ENCODE measurements at regions not wholly inside any gene's neighbourhood (a gene's known extent, or its start where the extent isn't known, plus 50 kb on each side); places are given as distances from the start of the nearest gene placed in this dataset.

DNA sequence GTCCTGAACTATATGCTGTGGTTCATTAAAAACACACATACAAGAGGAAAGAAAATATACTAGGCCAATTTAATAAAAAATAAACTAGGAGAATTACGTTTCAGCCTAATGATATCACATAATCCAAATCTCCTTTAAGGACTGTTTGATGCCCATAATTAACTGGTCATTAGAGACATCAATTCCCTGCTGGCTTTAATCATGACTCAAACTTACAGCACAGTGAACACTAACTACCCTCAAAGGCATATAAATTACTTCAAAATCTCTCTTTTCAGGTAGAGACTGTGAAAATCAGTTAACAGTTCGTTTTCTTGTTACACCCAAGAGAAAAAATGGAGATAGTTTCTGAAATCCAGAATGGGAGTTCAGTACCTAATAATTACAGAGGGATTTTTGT lies 567.4 kb downstream of the CBLN2 start:
- Histone ChIP-seq H3K79me2 (ENCODE audit: low read length) (no peaks in the 10 kb centered on the region), H3K4me3 (ENCODE audit: low read length) (no peak overlapping the region), H4K20me1 (ENCODE audit: insufficient read depth, low read length) (no peaks in the 10 kb centered on the region), H2AFZ (ENCODE audit: low read length) (no peak overlapping the region), H3K36me3 (replicated peaks; ENCODE audit: insufficient read depth, low read length) (no peaks in the 10 kb centered on the region), H3K27ac (ENCODE audit: low read length) (no peak overlapping the region), H3K4me1 (ENCODE audit: low read length) (no peaks in the 10 kb centered on the region), H3K9ac (ENCODE audit: low read length) (no peak overlapping the region), H3F3A (ENCODE audit: insufficient read depth, low read length) (no peaks in the 10 kb centered on the region), H3K4me2 (ENCODE audit: low read depth, low read length) (no peak overlapping the region), H3K9me3 (replicated peaks; ENCODE audit: insufficient read depth, low read length) (no peaks in the 10 kb centered on the region), H3K27me3 (replicated peaks; ENCODE audit: insufficient read depth, low read length) (no peaks in the 10 kb centered on the region), H3K9me2 (replicated peaks; ENCODE audit: insufficient read depth, low read length) (no peaks in the 10 kb centered on the region)
- no peak for DNase-seq
- TF ChIP-seq, protein P1, sequence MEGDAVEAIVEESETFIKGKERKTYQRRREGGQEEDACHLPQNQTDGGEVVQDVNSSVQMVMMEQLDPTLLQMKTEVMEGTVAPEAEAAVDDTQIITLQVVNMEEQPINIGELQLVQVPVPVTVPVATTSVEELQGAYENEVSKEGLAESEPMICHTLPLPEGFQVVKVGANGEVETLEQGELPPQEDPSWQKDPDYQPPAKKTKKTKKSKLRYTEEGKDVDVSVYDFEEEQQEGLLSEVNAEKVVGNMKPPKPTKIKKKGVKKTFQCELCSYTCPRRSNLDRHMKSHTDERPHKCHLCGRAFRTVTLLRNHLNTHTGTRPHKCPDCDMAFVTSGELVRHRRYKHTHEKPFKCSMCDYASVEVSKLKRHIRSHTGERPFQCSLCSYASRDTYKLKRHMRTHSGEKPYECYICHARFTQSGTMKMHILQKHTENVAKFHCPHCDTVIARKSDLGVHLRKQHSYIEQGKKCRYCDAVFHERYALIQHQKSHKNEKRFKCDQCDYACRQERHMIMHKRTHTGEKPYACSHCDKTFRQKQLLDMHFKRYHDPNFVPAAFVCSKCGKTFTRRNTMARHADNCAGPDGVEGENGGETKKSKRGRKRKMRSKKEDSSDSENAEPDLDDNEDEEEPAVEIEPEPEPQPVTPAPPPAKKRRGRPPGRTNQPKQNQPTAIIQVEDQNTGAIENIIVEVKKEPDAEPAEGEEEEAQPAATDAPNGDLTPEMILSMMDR (IDR thresholded peaks at IDR 0.05; ENCODE audit: low read length) = no peak
- TF ChIP-seq EZH2 (optimal IDR thresholded peaks at IDR 0.05; ENCODE audit: low read depth, low read length) = no peak
- no peak for TF ChIP-seq EZH2phosphoT487 (IDR thresholded peaks at IDR 0.05; ENCODE audit: low read length)

DNA sequence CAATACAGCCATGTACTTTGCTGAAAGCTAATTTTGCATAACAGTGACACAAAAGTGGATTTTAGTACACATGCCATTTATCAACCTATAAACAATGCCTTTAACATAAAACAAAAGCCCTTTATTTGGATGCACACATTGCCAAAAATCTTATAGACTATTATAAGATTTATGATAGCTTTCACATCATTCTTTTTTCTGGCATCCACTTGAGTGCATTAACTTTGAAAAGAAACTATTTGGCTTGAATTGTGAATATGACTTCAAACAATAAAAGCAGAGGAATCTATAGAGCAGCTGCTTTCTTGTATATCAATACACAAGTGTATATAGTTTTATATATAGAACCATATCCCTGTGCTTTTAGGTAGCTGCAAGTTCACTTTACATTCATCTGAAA lies 577.4 kb downstream of the CBLN2 start:
- Histone ChIP-seq H3K4me1 (ENCODE audit: low read length) (no peaks in the 10 kb centered on the region), H3K27ac (ENCODE audit: low read length) (no peak overlapping the region), H3K79me2 (ENCODE audit: low read length) (no peaks in the 10 kb centered on the region), H3K36me3 (replicated peaks; ENCODE audit: insufficient read depth, low read length) (no peaks in the 10 kb centered on the region), H3K9ac (ENCODE audit: low read length) (no peak overlapping the region), H3F3A (ENCODE audit: insufficient read depth, low read length) (no peaks in the 10 kb centered on the region), H3K9me3 (replicated peaks; ENCODE audit: insufficient read depth, low read length) (no peaks in the 10 kb centered on the region), H3K4me3 (ENCODE audit: low read length) (no peak overlapping the region), H4K20me1 (ENCODE audit: insufficient read depth, low read length) (no peaks in the 10 kb centered on the region), H3K9me2 (replicated peaks; ENCODE audit: insufficient read depth, low read length) (no peaks in the 10 kb centered on the region), H2AFZ (ENCODE audit: low read length) (no peak overlapping the region), H3K4me2 (ENCODE audit: low read depth, low read length) (no peak overlapping the region), H3K27me3 (replicated peaks; ENCODE audit: insufficient read depth, low read length) (no peaks in the 10 kb centered on the region)
- no peak for DNase-seq
- TF ChIP-seq, protein P1 (IDR thresholded peaks at IDR 0.05; ENCODE audit: low read length) = no peak
- TF ChIP-seq EZH2 (optimal IDR thresholded peaks at IDR 0.05; ENCODE audit: low read depth, low read length) (no peak), EZH2phosphoT487 (IDR thresholded peaks at IDR 0.05; ENCODE audit: low read length) (no peak)

GRCh38 chr18:71958605-71959004 lies 585.5 kb downstream of the CBLN2 start:
- no peaks in the 10 kb centered on the region for H3K4me1 ChIP-seq (ENCODE audit: low read length)
- DNase-seq = no peak
- no peaks in the 10 kb centered on the region for H3K9me3 ChIP-seq (replicated peaks; ENCODE audit: insufficient read depth, low read length)
- no peaks in the 10 kb centered on the region for H3K9me2 ChIP-seq (replicated peaks; ENCODE audit: insufficient read depth, low read length)
- no peaks in the 10 kb centered on the region for H3K36me3 ChIP-seq (replicated peaks; ENCODE audit: insufficient read depth, low read length)
- H4K20me1 ChIP-seq (ENCODE audit: insufficient read depth, low read length) = no peaks in the 10 kb centered on the region
- H3K9ac ChIP-seq (ENCODE audit: low read length) = no peak overlapping the region
- TF ChIP-seq, protein P1 (IDR thresholded peaks at IDR 0.05; ENCODE audit: low read length) = no peak
- TF ChIP-seq EZH2phosphoT487 (IDR thresholded peaks at IDR 0.05; ENCODE audit: low read length) = no peak
- no peaks in the 10 kb centered on the region for H3K79me2 ChIP-seq (ENCODE audit: low read length)
- no peaks in the 10 kb centered on the region for H3F3A ChIP-seq (ENCODE audit: insufficient read depth, low read length)
- H3K4me3 ChIP-seq (ENCODE audit: low read length) = no peak overlapping the region
- no peak overlapping the region for H3K4me2 ChIP-seq (ENCODE audit: low read depth, low read length)
- H3K27ac ChIP-seq (ENCODE audit: low read length) = no peak overlapping the region
- H3K27me3 ChIP-seq (replicated peaks; ENCODE audit: insufficient read depth, low read length) = no peaks in the 10 kb centered on the region
- no peak overlapping the region for H2AFZ ChIP-seq (ENCODE audit: low read length)
